ENCODE measurements at regions not wholly inside any gene's neighbourhood (a gene's known extent, or its start where the extent isn't known, plus 50 kb on each side); places are given as distances from the start of the nearest gene placed in this dataset.

DNA sequence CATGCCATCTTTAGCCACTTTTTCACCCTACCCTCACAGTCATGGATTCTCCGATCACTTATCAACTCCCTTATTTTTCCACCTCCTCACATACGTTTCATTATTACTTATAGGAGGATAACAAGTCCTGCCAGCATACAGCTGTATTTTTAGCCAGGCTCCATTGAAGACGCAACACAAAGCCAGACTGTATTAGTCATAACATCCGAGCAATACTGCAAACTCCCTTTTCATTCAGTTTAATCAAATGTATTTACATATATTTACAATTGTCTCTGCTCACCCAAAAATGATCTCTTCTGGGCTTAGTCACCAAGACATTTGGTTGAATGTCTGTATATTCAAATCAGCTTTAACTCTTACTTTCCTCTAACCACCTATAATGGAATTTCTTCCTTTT is 126.4 kb upstream of the PRLR start:
- Histone ChIP-seq H3K9me3 (ENCODE audit: control insufficient read depth, low read length) (peaks cover 2% of the 10 kb centered on the region), H3K4me3 (ENCODE audit: low read length in 2 of 2) (no peak overlapping the region), H3K27ac (ENCODE audit: low read depth in 1 of 2, low read length in 2 of 2) (no peak overlapping the region), H3K36me3 (ENCODE audit: control insufficient read depth in 1 of 2, insufficient read depth in 2 of 2, low read length in 1 of 2) (no peaks in the 10 kb centered on the region), H3K4me1 (ENCODE audit: control insufficient read depth in 1 of 2, insufficient read depth in 2 of 2, low read length in 2 of 2) (no peaks in the 10 kb centered on the region), H3K27me3 (ENCODE audit: control insufficient read depth in 1 of 2, insufficient read depth in 2 of 2, low read length in 1 of 2) (peaks cover 0 to 1% of the 10 kb centered on the region in 2 donors)
- 67 to 74% methylated on average over 4 of the region's 4 CpGs for WGBS, 2 donors
- no peak for DNase-seq
- intact Hi-C loops (cut with DNase I), result no loop called here
- ATAC-seq (ENCODE audit: low FRiP score), result no peak

GRCh38 chr5:35354751-35355150 is 124.5 kb upstream of the PRLR start:
- Histone ChIP-seq H3K27ac (ENCODE audit: low read depth in 1 of 2, low read length in 2 of 2) (no peak overlapping the region), H3K36me3 (ENCODE audit: control insufficient read depth in 1 of 2, insufficient read depth in 2 of 2, low read length in 1 of 2) (no peaks in the 10 kb centered on the region), H3K9me3 (ENCODE audit: control insufficient read depth, low read length) (peaks cover 2% of the 10 kb centered on the region), H3K4me1 (ENCODE audit: control insufficient read depth in 1 of 2, insufficient read depth in 2 of 2, low read length in 2 of 2) (no peaks in the 10 kb centered on the region), H3K4me3 (ENCODE audit: low read length in 2 of 2) (no peak overlapping the region), H3K27me3 (ENCODE audit: control insufficient read depth in 1 of 2, insufficient read depth in 2 of 2, low read length in 1 of 2) (peaks cover 0 to 1% of the 10 kb centered on the region in 2 donors)
- WGBS, 2 donors, result 29 to 41% methylated on average over 3 of the region's 3 CpGs
- intact Hi-C loops (cut with DNase I), result no loop called here
- no peak for ATAC-seq (ENCODE audit: low FRiP score)
- DNase-seq, result no peak

- intact Hi-C loops (cut with DNase I), result no loop called here
- peaks cover 1% of the 10 kb centered on the region for H3K9me3 ChIP-seq (ENCODE audit: control insufficient read depth, low read length)
Observed at GRCh38 chr5:35345222-35345621, 114.9 kb upstream of the PRLR start.

DNA sequence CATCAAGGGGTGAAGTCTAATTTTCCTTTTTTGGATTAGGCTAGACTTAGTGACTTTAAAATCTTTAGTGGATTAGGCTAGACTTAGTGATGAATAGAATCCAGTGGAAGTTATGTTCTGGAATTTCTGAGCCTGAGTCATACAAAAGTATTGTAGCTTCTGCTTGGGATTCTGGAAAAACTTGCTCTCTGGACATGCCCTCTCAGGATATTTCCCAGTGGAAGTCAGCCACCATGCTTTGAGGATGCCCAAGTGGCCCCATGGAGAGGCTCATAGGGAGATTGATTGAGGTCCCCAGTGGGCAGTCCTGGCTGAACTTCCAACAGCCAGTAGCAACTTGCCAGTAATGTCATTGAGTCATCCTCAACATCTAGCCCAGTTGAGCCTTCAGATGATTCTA is 112.4 kb upstream of the PRLR start:
- Histone ChIP-seq H3K36me3 (ENCODE audit: control insufficient read depth in 1 of 2, insufficient read depth in 2 of 2, low read length in 1 of 2) (no peaks in the 10 kb centered on the region), H3K4me3 (ENCODE audit: low read length in 2 of 2) (no peak overlapping the region), H3K9me3 (ENCODE audit: control insufficient read depth, low read length) (no peaks in the 10 kb centered on the region), H3K4me1 (ENCODE audit: control insufficient read depth in 1 of 2, insufficient read depth in 2 of 2, low read length in 2 of 2) (no peaks in the 10 kb centered on the region), H3K27ac (ENCODE audit: low read depth in 1 of 2, low read length in 2 of 2) (no peak overlapping the region), H3K27me3 (ENCODE audit: control insufficient read depth in 1 of 2, insufficient read depth in 2 of 2, low read length in 1 of 2) (no peaks in the 10 kb centered on the region)
- ATAC-seq (ENCODE audit: low FRiP score) (no peak), DNase-seq (no peak)
- intact Hi-C loops (cut with DNase I), result no loop called here

More at GRCh38 chr5:35345222-35345621, 114.9 kb upstream of the PRLR start:
- no peaks in the 10 kb centered on the region for H3K27me3 ChIP-seq (ENCODE audit: control insufficient read depth in 1 of 2, insufficient read depth in 2 of 2, low read length in 1 of 2)
- 71 to 93% methylated on average over 1 of the region's 1 CpG for WGBS, 2 donors
- H3K36me3 ChIP-seq (ENCODE audit: control insufficient read depth in 1 of 2, insufficient read depth in 2 of 2, low read length in 1 of 2), result no peaks in the 10 kb centered on the region
- no peak overlapping the region for H3K27ac ChIP-seq (ENCODE audit: low read depth in 1 of 2, low read length in 2 of 2)
- DNase-seq (no peak), ATAC-seq (ENCODE audit: low FRiP score) (no peak)
- H3K4me3 ChIP-seq (ENCODE audit: low read length in 2 of 2), result no peak overlapping the region
- no peaks in the 10 kb centered on the region for H3K4me1 ChIP-seq (ENCODE audit: control insufficient read depth in 1 of 2, insufficient read depth in 2 of 2, low read length in 2 of 2)

DNA sequence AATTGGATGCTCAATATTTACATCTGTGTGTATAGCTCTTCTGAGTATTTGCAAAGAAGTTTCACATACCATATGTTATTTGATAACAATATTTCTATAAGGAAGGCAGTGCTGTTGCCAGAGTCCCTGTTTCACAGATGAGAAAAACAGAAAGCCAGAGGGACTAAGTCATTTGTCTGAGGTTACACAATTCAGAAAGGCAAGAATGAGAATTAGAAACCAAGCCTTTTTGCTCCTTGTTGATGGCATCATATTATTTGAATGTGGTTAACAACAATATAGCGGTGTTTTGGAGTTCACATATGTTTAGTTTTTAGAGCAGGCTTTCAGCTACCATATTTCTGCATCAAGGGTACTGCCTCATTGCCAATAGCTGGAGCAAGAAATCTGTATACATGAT is 110.9 kb upstream of the PRLR start:
- H3K27ac ChIP-seq (ENCODE audit: low read depth in 1 of 2, low read length in 2 of 2), result no peak overlapping the region
- H3K9me3 ChIP-seq (ENCODE audit: control insufficient read depth, low read length), result no peaks in the 10 kb centered on the region
- ATAC-seq (ENCODE audit: low FRiP score) (no peak), DNase-seq (no peak)
- H3K27me3 ChIP-seq (ENCODE audit: control insufficient read depth in 1 of 2, insufficient read depth in 2 of 2, low read length in 1 of 2), result no peaks in the 10 kb centered on the region
- no peaks in the 10 kb centered on the region for H3K4me1 ChIP-seq (ENCODE audit: control insufficient read depth in 1 of 2, insufficient read depth in 2 of 2, low read length in 2 of 2)
- H3K4me3 ChIP-seq (ENCODE audit: low read length in 2 of 2), result no peak overlapping the region
- H3K36me3 ChIP-seq (ENCODE audit: control insufficient read depth in 1 of 2, insufficient read depth in 2 of 2, low read length in 1 of 2), result no peaks in the 10 kb centered on the region
- intact Hi-C loops (cut with DNase I), result no loop called here
- WGBS, 2 donors, result 96 to 100% methylated on average over 1 of the region's 1 CpG

DNA sequence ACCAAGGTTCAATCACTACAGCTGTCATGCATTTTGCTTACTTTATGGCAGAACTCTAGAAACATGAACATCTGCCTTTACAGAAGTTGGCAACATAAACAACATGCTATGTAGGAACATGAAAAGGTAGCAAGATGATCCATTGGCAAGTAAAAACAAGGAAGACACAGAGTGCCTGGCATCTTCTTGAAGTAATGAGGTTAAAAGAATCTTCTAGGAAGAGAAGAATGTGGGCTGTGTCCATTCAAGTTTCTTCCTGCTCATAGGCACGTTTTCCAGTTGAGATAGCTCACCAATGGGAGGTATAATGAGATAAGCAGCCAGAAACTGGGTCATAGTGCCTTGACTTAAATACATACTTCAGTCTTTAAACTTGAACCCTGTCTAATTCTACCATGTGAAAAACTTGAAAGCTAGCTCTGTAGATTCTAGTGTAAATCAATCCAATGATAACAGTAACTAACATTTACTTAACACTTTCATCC is 109.4 kb upstream of the PRLR start:
- no peaks in the 10 kb centered on the region for H3K4me1 ChIP-seq (ENCODE audit: control insufficient read depth in 1 of 2, insufficient read depth in 2 of 2, low read length in 2 of 2)
- intact Hi-C loops (cut with DNase I), result no loop called here
- no peaks in the 10 kb centered on the region for H3K27me3 ChIP-seq (ENCODE audit: control insufficient read depth in 1 of 2, insufficient read depth in 2 of 2, low read length in 1 of 2)
- no peak overlapping the region for H3K4me3 ChIP-seq (ENCODE audit: low read length in 2 of 2)
- H3K27ac ChIP-seq (ENCODE audit: low read depth in 1 of 2, low read length in 2 of 2), result no peak overlapping the region
- no peaks in the 10 kb centered on the region for H3K36me3 ChIP-seq (ENCODE audit: control insufficient read depth in 1 of 2, insufficient read depth in 2 of 2, low read length in 1 of 2)
- 42% methylated on average over 1 of the region's 1 CpG for WGBS, 2 donors
- DNase-seq (no peak), ATAC-seq (ENCODE audit: low FRiP score) (no peak)
- no peaks in the 10 kb centered on the region for H3K9me3 ChIP-seq (ENCODE audit: control insufficient read depth, low read length)

DNA sequence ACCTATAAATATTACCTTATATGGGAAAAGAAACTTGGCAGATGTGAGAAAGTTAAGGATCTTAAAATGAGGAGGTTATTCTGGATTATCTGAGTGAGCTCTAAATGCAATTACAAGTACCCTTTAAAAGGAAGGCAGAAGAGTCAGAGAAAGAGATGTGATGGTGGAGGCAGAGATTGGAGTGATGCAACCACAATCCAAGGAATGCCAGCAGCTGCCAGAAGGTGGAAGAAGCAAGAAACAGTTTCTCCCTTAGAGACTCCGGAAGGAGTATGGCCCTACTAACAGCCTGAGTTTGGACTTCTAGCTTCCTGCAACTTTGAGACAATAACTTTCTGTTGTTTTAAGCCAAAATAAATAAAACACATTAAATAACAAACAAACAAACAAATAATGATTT is 108.7 kb upstream of the PRLR start:
- no peak for DNase-seq
- 100% methylated on average over 1 of the region's 1 CpG for WGBS, 2 donors
- no peak for ATAC-seq (ENCODE audit: low FRiP score)
- Histone ChIP-seq H3K27ac (ENCODE audit: low read depth in 1 of 2, low read length in 2 of 2) (no peak overlapping the region), H3K27me3 (ENCODE audit: control insufficient read depth in 1 of 2, insufficient read depth in 2 of 2, low read length in 1 of 2) (no peaks in the 10 kb centered on the region), H3K9me3 (ENCODE audit: control insufficient read depth, low read length) (no peaks in the 10 kb centered on the region), H3K4me1 (ENCODE audit: control insufficient read depth in 1 of 2, insufficient read depth in 2 of 2, low read length in 2 of 2) (no peaks in the 10 kb centered on the region), H3K4me3 (ENCODE audit: low read length in 2 of 2) (no peak overlapping the region), H3K36me3 (ENCODE audit: control insufficient read depth in 1 of 2, insufficient read depth in 2 of 2, low read length in 1 of 2) (no peaks in the 10 kb centered on the region)
- intact Hi-C loops (cut with DNase I), result no loop called here

DNA sequence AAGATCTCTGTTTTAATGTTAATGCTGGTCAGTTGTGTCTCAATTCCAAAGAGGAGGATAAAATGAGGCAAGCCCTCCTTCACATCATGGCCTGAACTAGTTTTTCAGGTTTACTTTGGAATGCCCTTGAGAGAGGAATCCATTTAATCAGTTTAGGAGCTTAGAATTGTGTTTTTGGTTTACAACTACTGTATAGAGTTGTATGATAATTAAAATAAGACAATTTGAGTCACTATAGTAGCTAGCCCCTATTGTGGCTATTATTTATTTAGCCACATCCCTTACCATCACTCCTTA is 107.8 kb upstream of the PRLR start:
- ATAC-seq (ENCODE audit: low FRiP score), result no peak
- H3K9me3 ChIP-seq (ENCODE audit: control insufficient read depth, low read length), result no peaks in the 10 kb centered on the region
- H3K27ac ChIP-seq (ENCODE audit: low read depth in 1 of 2, low read length in 2 of 2), result no peak overlapping the region
- H3K36me3 ChIP-seq (ENCODE audit: control insufficient read depth in 1 of 2, insufficient read depth in 2 of 2, low read length in 1 of 2), result no peaks in the 10 kb centered on the region
- no peaks in the 10 kb centered on the region for H3K27me3 ChIP-seq (ENCODE audit: control insufficient read depth in 1 of 2, insufficient read depth in 2 of 2, low read length in 1 of 2)
- H3K4me3 ChIP-seq (ENCODE audit: low read length in 2 of 2), result no peak overlapping the region
- H3K4me1 ChIP-seq (ENCODE audit: control insufficient read depth in 1 of 2, insufficient read depth in 2 of 2, low read length in 2 of 2), result no peaks in the 10 kb centered on the region
- no peak for DNase-seq
- intact Hi-C loops (cut with DNase I), result no loop called here

GRCh38 chr5:35337340-35338156 is 107.3 kb upstream of the PRLR start:
- Histone ChIP-seq H3K4me1 (ENCODE audit: control insufficient read depth in 1 of 2, insufficient read depth in 2 of 2, low read length in 2 of 2) (no peaks in the 10 kb centered on the region), H3K4me3 (ENCODE audit: low read length in 2 of 2) (no peak overlapping the region), H3K27me3 (ENCODE audit: control insufficient read depth in 1 of 2, insufficient read depth in 2 of 2, low read length in 1 of 2) (no peaks in the 10 kb centered on the region), H3K27ac (ENCODE audit: low read depth in 1 of 2, low read length in 2 of 2) (no peak overlapping the region), H3K9me3 (ENCODE audit: control insufficient read depth, low read length) (no peaks in the 10 kb centered on the region), H3K36me3 (ENCODE audit: control insufficient read depth in 1 of 2, insufficient read depth in 2 of 2, low read length in 1 of 2) (no peaks in the 10 kb centered on the region)
- 55 to 70% methylated on average over 7 of the region's 7 CpGs for WGBS, 2 donors
- intact Hi-C loops (cut with DNase I), result no loop called here
- DNase-seq (no peak), ATAC-seq (ENCODE audit: low FRiP score) (no peak)
